C4-2B (cell line): ENCODE measurements at regions not wholly inside any gene's neighbourhood (a gene's known extent, or its start where the extent isn't known, plus 50 kb on each side); places are given as distances from the start of the nearest gene placed in this dataset.

ENCODE experiments used
- CTCF ChIP-seq: fragments of 450-650 bp; conservative IDR thresholded peaks from 2 replicates; pipeline ENCODE4 v1.5.1; 2017; ENCODE audit warnings: mild to moderate bottlenecking
- ZFX ChIP-seq: fragments of 450-650 bp; IDR thresholded peaks from 2 replicates; pipeline ENCODE4 v1.6.1; 2017

GRCh38 chr1:4562321-4562720 lies 92.1 kb upstream of the AJAP1 start:
- no peak for TF ChIP-seq CTCF
- no peak for TF ChIP-seq ZFX
